Renal pelvis (tissue), 1 donor: ENCODE measurements at regions not wholly inside any gene's neighbourhood (a gene's known extent, or its start where the extent isn't known, plus 50 kb on each side); places are given as distances from the start of the nearest gene placed in this dataset.
"Not testable (repeated sequence)": the region's sequence is repeated elsewhere in the genome, so short reads cannot be mapped to it uniquely, and the experiment has no call there.

Source experiments
- DNase-seq: peaks from one replicate; pipeline ENCODE4 v3.0.0-alpha.2; 2013

DNA sequence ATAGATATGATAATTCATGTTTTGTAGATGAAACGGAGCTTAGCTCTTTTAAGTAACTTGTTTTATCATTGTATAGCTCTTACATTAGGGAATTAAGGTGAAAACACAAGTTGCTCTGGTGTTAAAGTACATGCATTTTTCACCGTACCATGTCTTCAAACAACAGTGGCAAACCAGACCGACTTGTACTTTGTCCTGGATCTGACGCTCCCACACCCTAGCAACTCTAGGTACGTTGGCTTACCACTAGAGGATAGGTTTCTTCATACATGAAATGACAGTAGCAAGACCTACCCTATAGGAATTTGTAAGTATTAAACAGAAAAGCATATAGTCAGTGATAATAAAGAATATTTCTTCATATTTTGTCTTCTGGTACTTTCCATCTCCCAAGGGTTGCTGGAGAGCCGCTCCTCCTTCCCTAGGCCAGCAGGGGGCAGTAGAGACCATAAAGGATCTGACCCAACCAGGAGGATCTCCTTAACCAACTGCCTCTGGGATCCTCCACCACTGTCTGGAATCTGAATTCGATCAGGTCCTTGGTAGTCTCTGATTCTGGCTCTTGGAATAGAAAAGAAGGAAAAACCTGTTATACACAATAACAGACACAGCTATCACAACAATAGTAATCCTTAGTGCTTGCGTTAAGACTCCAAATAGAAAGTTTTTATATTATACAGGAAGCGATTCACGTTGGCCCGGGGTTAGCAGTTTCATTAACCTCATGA, 136.7 kb downstream of the CAVIN4 start:
- peak; percentile 42 for DNase-seq

DNA sequence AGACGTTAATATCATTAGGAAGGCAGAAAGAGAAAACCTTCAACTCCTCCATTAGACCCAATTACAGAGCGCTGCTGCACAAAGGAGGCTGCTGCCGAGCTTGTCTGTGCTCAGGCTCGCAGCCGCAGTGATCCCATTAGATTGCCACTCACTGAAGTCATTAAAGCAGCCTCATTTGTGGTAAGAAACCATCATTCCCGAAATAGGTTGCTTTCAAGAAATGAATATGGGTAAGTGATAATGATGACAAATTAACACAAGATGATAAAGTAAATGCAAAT, 137.2 kb downstream of the CAVIN4 start:
- no peak for DNase-seq

DNA sequence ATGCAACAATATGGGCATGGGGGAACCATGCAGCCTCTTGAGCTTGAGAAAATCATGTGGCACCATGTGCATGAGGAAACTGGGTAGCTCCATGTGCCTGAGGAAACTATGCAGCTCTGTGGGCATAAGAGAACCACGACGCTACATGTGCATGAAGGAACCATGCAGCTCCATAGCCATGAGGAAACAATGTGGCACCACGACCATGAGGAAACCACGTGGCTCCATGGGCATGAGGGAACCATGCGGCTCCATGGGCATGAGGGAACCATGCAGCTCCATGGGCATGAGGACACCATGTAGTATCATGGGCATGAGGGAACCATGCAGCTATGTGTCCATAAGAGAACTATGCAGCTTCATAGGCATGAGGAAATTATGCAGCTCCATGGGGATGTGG, 140.8 kb downstream of the CAVIN4 start:
- no peak for DNase-seq

DNA sequence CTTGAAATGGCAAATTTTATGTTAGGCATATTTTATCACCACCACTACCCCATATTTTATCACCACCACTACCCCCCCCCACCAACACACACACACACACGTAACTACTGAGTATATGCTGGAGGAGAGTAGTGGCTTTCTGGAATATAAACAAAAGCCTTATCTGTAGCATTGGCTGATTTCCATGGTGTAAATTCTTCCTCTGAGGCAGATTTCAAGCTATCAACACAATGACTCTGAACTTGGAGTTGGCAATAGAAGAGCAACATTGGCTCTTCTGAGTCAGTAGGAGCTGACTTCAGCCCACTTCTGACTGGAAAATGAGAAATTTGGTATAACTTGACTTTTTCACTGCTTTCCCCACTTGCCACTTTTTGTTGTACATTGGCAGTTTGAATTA, 143.0 kb downstream of the CAVIN4 start:
- DNase-seq, result no peak

DNA sequence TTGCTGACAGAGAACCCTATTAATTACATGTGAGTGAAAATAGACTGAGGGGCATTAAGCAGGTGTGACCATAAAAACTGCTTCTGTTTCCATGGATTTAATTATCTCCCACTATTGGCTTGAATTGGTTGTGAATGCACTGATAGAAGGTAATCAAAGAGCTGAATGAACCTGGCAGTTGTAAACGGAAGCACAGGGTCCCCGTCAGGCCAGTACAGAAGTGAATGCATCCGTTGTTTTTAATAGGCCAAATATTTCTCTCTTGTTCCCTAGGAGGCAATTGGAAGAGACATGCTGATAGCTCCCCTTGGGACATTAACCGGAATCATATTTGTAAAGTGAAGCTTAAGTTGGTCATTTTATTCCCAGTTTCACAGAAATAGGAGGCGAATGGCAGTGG, 147.0 kb downstream of the CAVIN4 start:
- no peak for DNase-seq

DNA sequence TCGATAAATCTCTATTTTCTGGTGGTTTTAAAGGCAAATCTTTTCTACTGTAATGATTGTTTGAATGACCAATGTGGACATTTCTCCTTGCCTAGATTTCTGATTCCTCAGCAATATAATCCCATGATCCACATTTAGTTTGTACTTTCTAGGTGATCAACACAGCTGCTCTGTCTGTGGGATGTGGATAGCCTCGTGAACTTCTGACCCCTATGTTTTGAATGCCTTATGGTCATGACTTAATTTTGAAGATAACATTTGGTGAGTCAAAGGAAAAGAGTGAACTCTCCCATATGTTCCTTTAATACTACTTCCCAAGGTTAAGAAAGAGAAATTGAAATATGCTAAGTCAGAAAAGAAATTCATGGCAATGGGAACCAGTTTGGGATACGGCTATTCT, 147.5 kb downstream of the CAVIN4 start:
- no peak for DNase-seq

DNA sequence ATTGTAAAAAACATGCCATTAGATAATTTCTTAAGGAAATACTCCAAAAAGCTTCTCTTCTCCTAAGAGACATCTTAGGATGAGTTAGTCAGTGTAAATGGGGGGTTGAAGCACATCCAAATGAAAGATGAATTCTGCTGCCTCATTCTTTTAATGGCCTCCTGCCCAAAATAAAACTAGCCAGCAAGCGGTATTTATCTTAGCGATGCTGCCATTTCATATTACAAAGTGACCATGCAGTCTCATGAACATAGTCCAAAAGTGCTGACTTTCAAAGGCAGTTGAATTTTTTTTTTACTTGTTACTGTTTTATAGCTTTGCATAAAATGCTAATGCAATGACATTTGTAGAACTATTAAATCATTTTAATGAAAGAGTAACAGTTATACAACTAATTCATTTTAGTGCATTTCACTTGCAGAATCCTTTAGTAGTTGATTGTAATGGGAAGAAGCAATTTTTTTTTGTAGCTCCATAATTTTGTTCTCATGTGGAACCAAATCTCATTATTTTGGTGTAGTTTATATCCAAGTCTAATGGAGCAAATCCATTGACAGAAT, 151.5 kb downstream of the CAVIN4 start:
- DNase-seq, result no peak

DNA sequence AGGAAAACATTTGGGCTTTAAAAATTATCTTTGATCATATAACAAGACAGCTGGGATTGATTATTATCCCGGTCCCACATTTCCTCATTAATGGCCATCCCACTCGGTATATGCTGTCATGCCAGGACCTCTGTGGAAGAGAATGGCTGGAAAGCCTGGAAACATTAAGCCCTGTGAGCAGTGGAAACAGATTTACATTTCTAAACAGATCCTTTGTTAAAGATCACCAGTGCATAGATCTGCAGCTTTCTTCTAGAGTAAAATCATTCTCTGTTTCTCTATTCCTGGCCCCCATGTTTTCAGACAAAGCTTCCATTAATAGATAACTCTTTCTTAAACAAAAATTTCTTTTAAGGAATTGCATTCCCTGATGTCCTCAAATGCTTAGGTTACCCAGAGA, 152.2 kb downstream of the CAVIN4 start:
- DNase-seq, result no peak

DNA sequence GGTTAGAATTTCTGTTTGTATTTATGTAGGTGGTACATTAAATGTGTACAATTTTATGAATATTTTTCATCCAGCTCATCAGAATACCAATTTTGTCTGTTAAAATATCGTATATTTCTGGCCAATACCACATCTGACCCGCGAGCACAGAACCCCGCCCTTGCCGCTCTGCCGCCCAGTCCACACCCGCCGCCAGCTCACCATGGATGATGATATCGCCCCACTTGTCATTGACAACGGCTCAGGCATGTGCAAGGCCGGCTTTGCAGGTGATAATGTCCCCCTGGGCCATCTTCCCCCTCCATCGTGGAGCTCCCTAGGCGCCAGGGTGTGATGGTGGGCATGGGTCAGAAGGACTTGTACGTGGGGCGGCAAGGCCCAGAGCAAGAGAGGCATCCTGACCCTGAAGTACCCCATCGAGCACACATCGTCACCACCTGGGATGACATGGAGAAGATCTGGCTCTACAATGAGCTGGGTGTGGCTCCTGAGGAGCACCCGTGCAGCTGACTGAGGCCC, 153.2 kb downstream of the CAVIN4 start:
- DNase-seq, result no peak

DNA sequence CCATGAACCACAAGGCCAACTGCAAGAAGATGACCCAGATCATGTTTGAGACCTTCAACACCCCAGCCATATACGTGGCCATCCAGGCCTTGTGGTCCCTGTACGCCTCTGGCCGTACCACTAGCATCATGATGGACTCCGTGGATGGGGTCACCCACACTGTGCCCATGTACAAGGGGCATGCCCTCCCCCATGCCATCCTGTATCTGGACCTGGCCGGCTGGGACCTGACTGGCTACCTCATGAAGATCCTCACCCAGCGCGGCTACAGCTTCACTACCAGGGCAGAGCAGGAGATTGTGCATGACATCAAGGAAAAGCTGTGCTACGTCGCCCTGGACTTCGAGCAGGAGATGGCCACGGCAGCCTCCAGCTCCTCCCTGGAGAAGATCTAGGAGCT, 153.7 kb downstream of the CAVIN4 start:
- DNase-seq, result no peak

DNA sequence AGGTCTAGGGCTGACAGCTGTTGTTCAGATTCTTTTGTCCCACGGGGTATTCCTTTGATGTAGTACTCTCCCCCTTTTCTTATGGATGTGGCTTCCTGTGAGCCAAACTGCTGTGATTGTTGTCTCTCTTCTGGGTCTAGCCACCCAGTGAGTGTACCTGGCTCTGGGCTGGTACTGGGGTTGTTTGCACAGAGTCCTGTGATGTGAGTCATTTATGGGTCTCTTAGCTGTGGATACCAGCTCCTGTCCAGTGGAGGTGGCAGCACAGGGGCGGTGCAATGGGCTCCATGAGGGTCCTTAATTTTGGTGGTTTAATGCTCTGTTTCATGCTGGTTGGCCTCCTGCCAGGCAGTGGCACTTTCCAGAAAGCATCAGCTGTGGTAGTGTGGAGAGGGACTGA, 161.3 kb downstream of the CAVIN4 start:
- no peak for DNase-seq

DNA sequence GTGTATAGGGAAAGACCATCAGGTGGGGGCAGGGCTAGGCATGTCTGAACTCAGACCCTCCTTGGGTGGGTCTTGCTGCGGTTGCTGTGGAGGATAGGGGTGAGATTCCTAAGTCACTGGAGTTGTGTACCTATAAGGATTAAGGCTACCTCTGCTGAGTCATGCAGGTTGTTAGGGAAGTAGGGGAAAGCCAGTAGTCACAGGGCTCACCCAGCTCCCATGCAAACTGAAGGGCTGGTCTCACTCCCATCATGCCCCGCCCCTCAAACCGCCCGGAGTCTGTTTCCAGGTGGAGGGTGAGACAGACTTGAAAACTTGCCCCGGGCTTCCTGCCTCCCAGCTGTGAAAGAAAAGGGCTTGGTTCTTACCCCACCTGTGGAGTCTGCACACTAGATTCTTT, 161.8 kb downstream of the CAVIN4 start:
- no peak for DNase-seq

DNA sequence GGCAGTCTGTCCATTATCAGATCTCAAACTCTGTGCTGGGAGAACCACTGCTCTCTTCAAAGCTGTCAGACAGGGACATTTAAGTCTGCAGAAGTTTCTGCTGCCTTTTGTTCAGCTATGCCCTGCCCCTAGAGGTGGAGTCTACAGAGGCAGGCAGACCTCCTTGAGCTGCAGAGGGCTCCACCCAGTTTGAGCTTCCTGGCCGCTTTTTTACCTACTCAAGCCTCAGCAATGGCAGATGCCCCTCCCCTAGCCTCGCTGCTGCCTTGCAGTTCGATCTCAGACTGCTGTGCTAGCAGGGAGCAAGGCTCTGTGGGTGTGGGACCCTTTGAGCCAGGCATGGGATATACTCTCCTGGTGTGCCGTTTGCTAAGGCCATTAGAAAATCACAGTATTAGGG, 171.1 kb downstream of the CAVIN4 start:
- not testable (repeated sequence) for DNase-seq

DNA sequence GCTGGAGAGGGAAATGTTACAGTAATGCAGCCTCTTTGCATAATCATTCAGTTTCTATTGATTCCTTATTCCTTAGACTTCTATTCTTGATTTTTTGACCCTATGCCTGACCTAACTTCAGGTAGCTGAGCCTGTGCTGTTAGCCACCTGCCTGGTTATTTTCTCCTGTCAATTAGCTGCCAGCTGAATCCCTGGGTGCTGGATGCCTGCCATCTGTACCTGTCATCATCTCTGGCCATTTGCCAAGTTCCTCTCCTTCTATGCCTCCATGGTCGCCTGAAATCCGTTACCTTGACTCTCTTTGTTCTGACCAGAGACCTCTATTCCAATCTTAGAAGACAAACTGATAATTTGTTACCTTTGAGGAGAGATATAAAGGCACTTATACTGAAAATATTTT, 178.3 kb downstream of the CAVIN4 start:
- DNase-seq, result no peak

DNA sequence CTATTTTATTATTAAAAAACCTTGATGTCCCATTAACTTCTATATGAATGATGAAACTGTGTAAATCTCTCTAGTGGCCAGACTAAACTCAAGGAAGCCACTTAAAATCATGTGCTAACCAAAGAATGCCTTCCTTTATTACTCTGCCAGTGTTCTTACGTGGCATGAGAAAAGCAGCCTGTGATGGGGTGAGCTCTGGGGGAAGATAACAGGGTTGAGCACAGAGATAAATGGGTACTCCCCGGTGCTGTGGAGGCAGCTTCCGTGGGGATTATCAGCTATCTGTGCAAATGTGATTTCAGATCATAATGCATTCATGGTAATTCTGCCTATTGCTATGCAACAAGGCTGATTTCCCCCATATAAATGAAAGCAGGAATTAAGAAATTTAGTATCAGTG, 181.3 kb downstream of the CAVIN4 start:
- DNase-seq, result no peak

DNA sequence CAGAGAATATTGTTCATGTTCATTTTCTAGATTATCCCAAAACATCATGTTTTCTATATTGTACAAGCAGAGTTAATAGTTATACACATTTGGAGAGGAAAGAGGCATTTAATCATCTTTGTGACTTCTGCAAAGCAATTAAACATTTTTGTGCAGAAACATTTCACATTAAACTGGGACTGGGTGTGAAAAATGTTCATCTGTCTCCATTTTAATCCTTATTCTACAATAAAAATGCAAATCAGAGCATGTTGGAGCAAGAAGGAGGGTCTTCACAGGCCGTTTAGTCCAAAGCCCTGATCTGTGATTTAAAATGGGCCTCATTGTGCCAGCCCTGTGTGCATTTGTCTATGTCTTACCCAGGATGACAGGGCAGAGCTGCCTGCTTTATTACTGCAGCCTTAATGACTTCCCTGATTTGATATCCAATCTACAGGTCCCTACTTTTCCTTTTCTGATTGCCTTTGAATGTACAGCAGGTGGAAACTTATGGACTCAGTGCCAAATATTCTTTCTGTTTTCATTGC, 183.5 kb downstream of the CAVIN4 start:
- DNase-seq, result no peak

DNA sequence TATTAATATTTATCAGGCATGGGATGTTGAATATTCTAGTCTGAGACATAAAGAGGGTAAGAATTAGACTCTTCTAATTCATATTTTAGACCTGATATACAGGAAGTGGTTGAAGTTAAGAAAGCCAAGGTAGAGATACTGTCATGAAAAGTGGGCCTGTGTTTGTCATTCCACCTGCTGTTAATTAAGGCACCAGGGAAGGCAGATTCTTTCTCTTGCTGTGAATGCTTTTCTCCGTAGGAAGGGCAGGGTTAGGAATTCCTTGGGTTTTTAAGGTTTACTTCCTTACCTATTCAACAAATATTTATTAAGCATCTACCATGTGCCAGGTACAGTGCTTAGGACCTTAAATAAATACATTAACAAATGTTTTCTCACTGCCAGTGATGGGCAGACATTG, 196.4 kb downstream of the CAVIN4 start:
- no peak for DNase-seq

DNA sequence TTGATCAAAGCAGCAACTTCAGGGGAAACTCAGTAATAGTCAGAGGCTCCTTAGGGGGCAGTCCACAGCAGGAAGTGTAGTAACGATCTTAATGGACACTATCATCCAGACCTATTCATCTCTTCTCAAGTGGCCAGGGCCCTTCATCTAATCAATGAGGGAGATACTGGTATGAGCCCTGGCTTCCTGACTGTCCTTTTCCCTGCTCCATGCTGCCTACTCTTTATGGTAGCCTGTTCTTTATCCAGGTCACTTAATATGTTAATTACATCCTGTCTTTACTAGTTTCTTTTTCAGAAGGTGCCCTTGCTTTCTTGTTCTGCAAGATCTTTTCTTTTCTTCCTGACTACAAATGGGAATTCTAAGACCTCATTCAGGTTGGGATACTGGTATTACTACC, 197.1 kb downstream of the CAVIN4 start:
- DNase-seq, result no peak

DNA sequence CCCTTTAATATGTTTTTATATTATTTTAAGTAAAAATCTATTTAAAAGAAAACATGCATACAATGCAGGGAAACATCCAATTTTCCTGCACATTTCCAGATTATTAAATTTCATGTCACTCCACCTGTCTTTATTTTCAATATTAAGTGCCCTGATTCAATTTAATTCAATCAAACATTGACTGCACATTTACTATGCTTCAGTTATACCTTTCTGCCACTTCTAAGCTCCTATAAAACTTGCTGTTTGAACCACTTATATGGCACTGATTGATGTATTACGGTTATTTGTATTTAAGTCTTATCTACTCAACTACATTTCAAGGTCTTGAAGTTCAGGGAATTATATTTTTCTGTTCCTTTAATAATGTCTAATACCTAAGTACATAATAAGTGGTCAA, 198.0 kb downstream of the CAVIN4 start:
- no peak for DNase-seq

DNA sequence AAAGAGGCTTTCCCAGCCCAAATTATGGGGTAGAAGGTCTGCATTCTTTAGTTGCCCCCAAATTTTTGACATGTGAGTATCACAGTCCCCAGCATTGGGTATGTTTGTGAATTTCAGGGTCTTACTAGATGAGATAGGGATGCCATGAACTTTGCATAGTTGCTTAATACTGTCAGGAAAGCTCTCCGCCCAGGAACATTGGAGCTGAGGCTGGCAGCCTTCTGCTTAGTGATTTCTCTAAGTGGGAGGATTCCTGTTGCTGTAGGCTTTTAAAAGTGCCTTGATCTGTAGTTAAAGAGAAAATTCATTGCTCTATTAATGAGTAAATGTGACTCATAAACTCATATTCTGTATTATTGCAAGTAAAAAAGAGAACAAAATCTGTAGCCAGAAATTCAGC, 206.9 kb downstream of the CAVIN4 start:
- no peak for DNase-seq

DNA sequence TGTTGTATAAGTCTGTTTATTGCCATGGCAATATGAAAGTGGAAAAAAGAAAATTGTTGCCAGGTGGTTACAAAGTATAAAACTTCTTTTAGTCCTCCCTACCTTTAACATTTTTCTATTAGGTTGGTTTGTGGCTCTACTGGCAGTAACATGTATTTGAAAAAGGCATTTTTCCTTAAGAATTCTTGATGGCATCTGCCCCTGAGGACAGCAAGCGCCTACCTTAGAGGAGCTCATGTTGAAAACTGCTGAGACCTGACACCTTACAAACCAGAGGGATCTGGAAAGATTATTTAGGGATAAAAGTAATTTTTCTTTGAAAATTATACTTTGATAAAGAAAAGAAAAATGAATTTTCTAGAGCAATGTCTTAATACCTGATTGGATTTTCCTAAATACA, 208.1 kb downstream of the CAVIN4 start:
- no peak for DNase-seq

DNA sequence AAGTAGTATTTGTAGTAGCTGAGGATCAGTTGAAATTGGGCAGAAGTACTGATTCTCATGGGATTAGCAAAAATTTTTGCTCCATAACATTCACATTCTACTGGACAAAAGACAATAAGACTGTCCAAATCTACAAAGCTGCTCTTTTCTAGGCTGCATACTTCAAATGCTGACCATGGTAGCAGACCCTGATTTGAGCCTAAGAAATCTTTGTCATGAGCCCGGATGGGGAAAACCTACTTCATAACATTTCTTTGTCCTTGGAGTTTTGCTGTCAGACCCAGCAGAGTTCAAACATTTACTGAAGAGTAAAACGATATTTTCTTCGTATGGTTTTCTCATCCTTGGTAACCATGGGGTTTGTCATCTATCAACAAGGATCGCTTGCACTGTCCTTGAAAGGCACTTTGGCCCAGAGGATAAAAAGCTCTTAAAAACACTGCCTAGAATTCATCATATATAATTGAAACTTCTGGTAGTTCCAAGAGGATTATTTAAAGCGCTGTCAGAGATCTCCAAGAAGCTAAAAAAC, 216.9 kb downstream of the CAVIN4 start:
- DNase-seq, result no peak

DNA sequence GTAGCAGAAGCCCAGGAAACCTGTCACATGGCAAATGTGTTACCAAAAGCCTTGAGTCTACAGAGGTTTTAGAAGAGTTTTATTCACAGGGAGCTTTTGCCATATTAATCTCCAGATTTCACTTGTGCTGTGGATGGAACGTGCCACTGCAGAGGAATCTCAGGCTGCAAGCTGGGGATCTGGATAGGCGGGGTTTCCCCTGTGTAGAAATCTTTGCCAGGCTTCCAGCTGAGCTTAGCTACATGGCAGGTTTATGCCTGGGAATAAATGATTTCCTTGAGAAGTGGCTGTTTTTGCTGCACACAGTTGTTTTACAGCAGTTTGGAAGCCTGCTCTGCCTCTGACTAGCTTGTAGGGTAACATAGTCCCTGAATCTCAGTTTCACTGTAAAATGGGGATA, 224.6 kb upstream of the PLPPR1 start:
- DNase-seq, result no peak

DNA sequence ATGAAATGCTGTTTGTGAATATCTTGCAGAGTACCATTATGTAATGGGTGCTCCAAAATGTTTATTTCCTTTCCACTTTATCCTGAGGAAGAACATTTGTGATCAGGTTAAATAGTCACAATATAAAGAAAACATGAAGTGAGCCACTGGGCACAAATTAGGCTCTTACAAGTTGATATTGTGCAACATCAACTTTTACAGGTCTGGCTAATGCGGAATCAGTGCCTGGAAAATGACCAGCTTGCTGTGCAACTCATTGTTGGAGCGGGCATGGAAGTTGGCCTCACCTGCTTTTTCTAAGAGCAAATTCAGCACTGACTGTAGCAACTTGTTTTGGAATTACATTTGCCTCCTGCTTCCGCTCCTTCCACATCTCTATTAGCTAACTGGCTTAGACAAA, 216.9 kb upstream of the PLPPR1 start:
- no peak for DNase-seq
